OCI-LY1 (cell line): ENCODE measurements at regions not wholly inside any gene's neighbourhood (a gene's known extent, or its start where the extent isn't known, plus 50 kb on each side); places are given as distances from the start of the nearest gene placed in this dataset.
A peak's percentile ranks its signal among the peaks of the same experiment; 100 is the strongest.

Source experiments
- H2AFZ ChIP-seq: fragments of 200-600 bp; sonication (generic), shearing (Covaris generic); 2 replicates; pipeline ENCODE4 v1.6.0; 2014; ENCODE audit warnings: antibody characterized with exemption, mild to moderate bottlenecking, low read length
- H3F3A ChIP-seq: fragments of 200-600 bp; sonication (generic), shearing (Covaris generic); 2 replicates; pipeline ENCODE4 v1.6.0; 2014; ENCODE audit warnings: mild to moderate bottlenecking, antibody characterized with exemption, low read length, moderate library complexity; ENCODE audit not compliant: insufficient read depth
- H3K27ac ChIP-seq: fragments of 200-600 bp; sonication (generic); 2 replicates; pipeline ENCODE4 v1.5.1; 2014; ENCODE audit warnings: low read length, mixed run types, mild to moderate bottlenecking, low read depth; ENCODE audit not compliant: poor library complexity, severe bottlenecking
- H3K27me3 ChIP-seq: fragments of 200-600 bp; sonication (generic); 2 replicates; pipeline ENCODE4 v1.6.0; 2014; ENCODE audit warnings: antibody characterized with exemption, mild to moderate bottlenecking, low read length, moderate library complexity; ENCODE audit not compliant: insufficient read depth
- H3K36me3 ChIP-seq: fragments of 200-600 bp; sonication (generic); 2 replicates; pipeline ENCODE4 v1.6.1; 2014; ENCODE audit warnings: mild to moderate bottlenecking, antibody characterized with exemption, low read length, moderate library complexity, mixed read lengths; ENCODE audit not compliant: insufficient read depth
- H3K4me1 ChIP-seq: fragments of 200-600 bp; sonication (generic); 2 replicates; pipeline ENCODE4 v1.5.1; 2014; ENCODE audit warnings: mild to moderate bottlenecking, low read length, moderate library complexity; ENCODE audit not compliant: insufficient read depth, severe bottlenecking
- H3K4me2 ChIP-seq: fragments of 200-600 bp; sonication (generic), shearing (Covaris generic); 2 replicates; pipeline ENCODE4 v1.6.1; 2014; ENCODE audit warnings: low read length
- H3K4me3 ChIP-seq: fragments of 200-600 bp; sonication (generic); 2 replicates; pipeline ENCODE4 v1.5.1; 2014; ENCODE audit warnings: low read length, low read depth, mild to moderate bottlenecking, mixed read lengths; ENCODE audit not compliant: poor library complexity, severe bottlenecking
- H3K79me2 ChIP-seq: fragments of 200-600 bp; shearing (Covaris generic); 2 replicates; pipeline ENCODE4 v1.6.1; 2016; ENCODE audit warnings: mixed run types, low read length, mixed read lengths; ENCODE audit not compliant: insufficient read depth
- H3K9ac ChIP-seq: fragments of 200-600 bp; sonication (generic), shearing (Covaris generic); 2 replicates; pipeline ENCODE4 v1.6.1; 2014; ENCODE audit warnings: mild to moderate bottlenecking, low read length, mixed read lengths
- H3K9me2 ChIP-seq: fragments of 200-600 bp; sonication (generic), shearing (Covaris generic); 2 replicates; pipeline ENCODE4 v1.6.1; 2014; ENCODE audit warnings: low read depth, mild to moderate bottlenecking, low read length, mixed read lengths
- H3K9me3 ChIP-seq: fragments of 200-600 bp; shearing (Covaris generic); 2 replicates; pipeline ENCODE4 v1.6.1; 2014; ENCODE audit warnings: low read length, mixed read lengths
- H4K20me1 ChIP-seq: fragments of 200-600 bp; sonication (generic), shearing (Covaris generic); 2 replicates; pipeline ENCODE4 v1.6.0; 2016; ENCODE audit warnings: mild to moderate bottlenecking, low read length; ENCODE audit not compliant: insufficient read depth
- CTCF ChIP-seq: fragments of 200-600 bp; sonication (generic), shearing (Covaris generic); IDR thresholded peaks from 2 replicates; pipeline ENCODE4 v1.5.1; 2017; ENCODE audit warnings: mild to moderate bottlenecking, antibody characterized with exemption, low read length, moderate library complexity, mixed read lengths
- EZH2 ChIP-seq: fragments of 200-600 bp; sonication (generic), shearing (Covaris generic); IDR thresholded peaks from 2 replicates; pipeline ENCODE4 v1.8.0; 2017; ENCODE audit warnings: borderline replicate concordance, mixed run types, mild to moderate bottlenecking, antibody characterized with exemption, low read length, moderate library complexity, mixed read lengths

GRCh38 chr2:155372969-155373368 is 674.5 kb downstream of the KCNJ3 start:
- TF ChIP-seq CTCF (peak; percentile 55), EZH2 (no peak)
- Histone ChIP-seq H3K4me3 (no peak overlapping the region), H3K27ac (no peak overlapping the region), H3K36me3 (no peaks in the 10 kb centered on the region), H2AFZ (no peak overlapping the region), H3K4me2 (no peak overlapping the region), H3K4me1 (no peaks in the 10 kb centered on the region), H3K9me2 (no peaks in the 10 kb centered on the region), H3F3A (no peaks in the 10 kb centered on the region), H3K9me3 (no peaks in the 10 kb centered on the region), H3K9ac (no peak overlapping the region), H3K27me3 (no peaks in the 10 kb centered on the region), H4K20me1 (no peaks in the 10 kb centered on the region), H3K79me2 (no peaks in the 10 kb centered on the region)

GRCh38 chr2:155368934-155369333 is 670.4 kb downstream of the KCNJ3 start:
- Histone ChIP-seq H4K20me1 (no peaks in the 10 kb centered on the region), H3K79me2 (no peaks in the 10 kb centered on the region), H3K4me3 (no peak overlapping the region), H3K4me2 (no peak overlapping the region), H3K27ac (no peak overlapping the region), H3K9me2 (no peaks in the 10 kb centered on the region), H3F3A (no peaks in the 10 kb centered on the region), H3K4me1 (no peaks in the 10 kb centered on the region), H3K9ac (no peak overlapping the region), H2AFZ (no peak overlapping the region), H3K36me3 (no peaks in the 10 kb centered on the region), H3K9me3 (no peaks in the 10 kb centered on the region), H3K27me3 (no peaks in the 10 kb centered on the region)
- no peak for TF ChIP-seq EZH2
- peak; percentile 42; the same call in 1 of the 2 replicates for TF ChIP-seq CTCF

GRCh38 chr2:155364766-155365165 is 666.3 kb downstream of the KCNJ3 start:
- Histone ChIP-seq H2AFZ (no peak overlapping the region), H3K79me2 (no peaks in the 10 kb centered on the region), H3K4me1 (no peaks in the 10 kb centered on the region), H3K36me3 (no peaks in the 10 kb centered on the region), H3K27me3 (no peaks in the 10 kb centered on the region), H3K4me3 (no peak overlapping the region), H3K9me2 (no peaks in the 10 kb centered on the region), H3K9me3 (no peaks in the 10 kb centered on the region), H3K4me2 (no peak overlapping the region), H3F3A (no peaks in the 10 kb centered on the region), H3K9ac (no peak overlapping the region), H3K27ac (no peak overlapping the region), H4K20me1 (no peaks in the 10 kb centered on the region)
- TF ChIP-seq CTCF (no peak), EZH2 (no peak)
